BJ (cell line): ENCODE measurements at regions not wholly inside any gene's neighbourhood (a gene's known extent, or its start where the extent isn't known, plus 50 kb on each side); places are given as distances from the start of the nearest gene placed in this dataset.

Experiments used
- CTCF ChIA-PET: fragments of 350-600 bp; formaldehyde crosslinking; extraction: SDS; loops from one replicate; lab custom pipeline; 2021; ENCODE audit warnings: antibody characterized with exemption, inconsistent platforms; lab: Yijun Ruan, JAX
- POLR2A ChIA-PET: fragments of 300-600 bp; sonication (Branson Sonifier 250); formaldehyde crosslinking; extraction: SDS; loops from one replicate; lab custom pipeline; 2021; ENCODE audit warnings: antibody characterized with exemption; lab: Charles Lee
- DNase-seq: peaks from one replicate; pipeline ENCODE4 v3.0.0-alpha.2; 2011; ENCODE audit warnings: low read depth
- H3K27me3 ChIP-seq: 2 replicates; pipeline ENCODE4 v1.6.0; 2011; ENCODE audit warnings: low read length; ENCODE audit not compliant: control insufficient read depth, insufficient read depth
- H3K36me3 ChIP-seq: 2 replicates; pipeline ENCODE4 v1.5.1; 2011; ENCODE audit warnings: low read length; ENCODE audit not compliant: control insufficient read depth, insufficient read depth
- H3K4me3 ChIP-seq: 2 replicates; pipeline ENCODE4 v1.5.1; 2011; ENCODE audit warnings: low read depth, mild to moderate bottlenecking, control low read depth, low read length
- TF ChIP-seq, protein P1 (sequence below): IDR thresholded peaks from 2 replicates; pipeline ENCODE4 v1.5.1; 2011; ENCODE audit warnings: low read depth, mild to moderate bottlenecking, control low read depth, inconsistent platforms, low read length, moderate library complexity; ENCODE audit not compliant: insufficient read depth

DNA sequence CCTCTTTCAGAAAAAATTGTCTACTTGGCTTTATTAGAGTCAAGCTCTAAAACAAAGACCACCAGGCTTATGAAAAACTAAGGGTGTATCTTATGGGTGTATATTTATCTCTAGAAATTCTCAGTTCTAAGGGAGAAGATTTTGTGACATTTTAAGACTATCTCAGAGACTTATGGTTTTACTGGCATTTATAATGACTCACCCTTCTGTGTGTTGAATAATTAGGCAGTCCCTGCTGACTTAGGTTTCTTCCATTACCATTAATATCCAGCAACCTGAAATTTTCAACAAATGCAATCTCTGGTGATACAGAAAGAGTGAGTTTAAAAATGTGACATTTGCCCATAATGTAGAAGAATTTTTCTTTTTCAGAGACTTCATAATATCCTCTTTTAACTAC lies 1015.0 kb upstream of the AGA start:
- ChIA-PET POLR2A (no interaction called here), CTCF (no interaction called here)
- H3K27me3 ChIP-seq, result no peaks in the 10 kb centered on the region
- H3K4me3 ChIP-seq, result no peak overlapping the region
- no peak for DNase-seq
- TF ChIP-seq, protein P1, sequence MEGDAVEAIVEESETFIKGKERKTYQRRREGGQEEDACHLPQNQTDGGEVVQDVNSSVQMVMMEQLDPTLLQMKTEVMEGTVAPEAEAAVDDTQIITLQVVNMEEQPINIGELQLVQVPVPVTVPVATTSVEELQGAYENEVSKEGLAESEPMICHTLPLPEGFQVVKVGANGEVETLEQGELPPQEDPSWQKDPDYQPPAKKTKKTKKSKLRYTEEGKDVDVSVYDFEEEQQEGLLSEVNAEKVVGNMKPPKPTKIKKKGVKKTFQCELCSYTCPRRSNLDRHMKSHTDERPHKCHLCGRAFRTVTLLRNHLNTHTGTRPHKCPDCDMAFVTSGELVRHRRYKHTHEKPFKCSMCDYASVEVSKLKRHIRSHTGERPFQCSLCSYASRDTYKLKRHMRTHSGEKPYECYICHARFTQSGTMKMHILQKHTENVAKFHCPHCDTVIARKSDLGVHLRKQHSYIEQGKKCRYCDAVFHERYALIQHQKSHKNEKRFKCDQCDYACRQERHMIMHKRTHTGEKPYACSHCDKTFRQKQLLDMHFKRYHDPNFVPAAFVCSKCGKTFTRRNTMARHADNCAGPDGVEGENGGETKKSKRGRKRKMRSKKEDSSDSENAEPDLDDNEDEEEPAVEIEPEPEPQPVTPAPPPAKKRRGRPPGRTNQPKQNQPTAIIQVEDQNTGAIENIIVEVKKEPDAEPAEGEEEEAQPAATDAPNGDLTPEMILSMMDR, result no peak
- no peaks in the 10 kb centered on the region for H3K36me3 ChIP-seq

DNA sequence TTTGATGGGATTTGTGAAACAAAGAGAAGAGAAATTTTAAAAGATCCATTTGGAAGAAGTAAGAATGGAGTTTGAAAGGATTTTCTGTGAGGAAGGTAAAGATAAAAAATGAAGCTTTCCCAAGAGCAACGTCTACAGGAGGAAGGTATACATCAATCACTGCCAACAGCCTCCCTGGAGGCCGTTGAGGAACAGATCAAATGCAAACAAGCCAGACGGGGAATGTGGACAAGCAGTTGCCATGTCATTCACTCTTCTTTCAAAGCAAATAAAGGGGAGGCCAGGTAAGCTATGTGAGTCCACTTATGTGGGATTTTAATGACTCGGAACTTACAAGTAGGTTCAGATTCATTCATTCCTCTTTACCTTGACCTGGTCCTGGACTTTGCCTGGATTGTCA lies 1020.5 kb upstream of the AGA start:
- no peaks in the 10 kb centered on the region for H3K36me3 ChIP-seq
- POLR2A ChIA-PET, result no interaction called here
- no peaks in the 10 kb centered on the region for H3K27me3 ChIP-seq
- CTCF ChIA-PET, result no interaction called here
- TF ChIP-seq, protein P1, result no peak
- no peak overlapping the region for H3K4me3 ChIP-seq
- no peak for DNase-seq

DNA sequence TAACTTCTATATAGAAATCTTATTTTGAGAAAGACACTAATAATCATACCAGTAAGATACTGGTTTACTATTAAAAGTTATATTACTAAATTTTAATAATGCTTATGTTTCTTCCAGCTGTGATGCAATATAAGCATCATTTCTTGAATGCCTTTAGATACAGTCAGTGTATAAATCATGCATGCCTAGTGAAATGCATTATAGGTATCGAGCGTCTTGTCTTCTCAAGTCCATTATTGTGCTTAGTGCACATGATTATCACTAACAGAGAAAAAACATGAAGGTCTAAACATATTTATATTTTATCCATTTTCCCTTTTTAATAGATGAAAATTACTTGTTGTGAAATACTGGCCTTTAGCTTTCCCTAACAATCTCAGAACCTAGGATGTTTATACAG lies 1021.5 kb upstream of the AGA start:
- CTCF ChIA-PET, result no interaction called here
- POLR2A ChIA-PET, result no interaction called here
- TF ChIP-seq, protein P1, result no peak
- no peaks in the 10 kb centered on the region for H3K36me3 ChIP-seq
- H3K27me3 ChIP-seq, result no peaks in the 10 kb centered on the region
- no peak overlapping the region for H3K4me3 ChIP-seq
- DNase-seq, result no peak

DNA sequence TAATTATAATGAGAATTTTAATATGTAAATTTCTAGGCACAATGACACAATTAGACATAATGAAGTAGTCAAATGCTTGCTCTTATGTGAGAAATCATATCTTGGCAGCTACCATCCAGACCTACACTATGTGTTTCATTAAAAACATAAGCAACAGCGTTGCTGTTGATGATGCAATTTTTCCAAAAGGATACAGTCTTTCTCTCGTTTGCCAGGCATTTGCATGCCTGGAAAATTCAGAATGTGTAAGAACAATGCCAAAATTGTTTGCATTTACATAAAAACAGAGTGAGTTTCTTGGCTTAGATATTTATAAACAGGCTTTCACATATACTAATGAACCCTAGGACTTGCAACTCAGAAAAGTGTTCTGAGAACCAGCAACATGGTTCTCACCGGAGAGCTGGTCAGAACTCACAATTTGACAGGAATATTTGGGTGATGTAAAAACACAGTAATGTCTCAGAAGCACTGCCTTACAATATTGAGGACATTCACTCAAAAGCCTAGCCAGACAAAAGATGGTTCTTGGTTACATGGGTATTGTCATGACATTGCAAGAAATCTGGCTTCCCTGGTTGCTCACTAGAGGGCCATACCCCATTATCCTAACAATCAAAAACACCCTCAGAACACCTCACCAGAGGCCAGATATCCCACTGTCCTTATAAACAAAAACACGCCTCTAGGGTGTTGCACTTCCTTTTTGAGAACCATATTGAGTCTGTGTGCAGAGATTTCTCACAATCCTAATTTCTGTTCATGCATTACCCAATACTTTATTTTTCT lies 1029.0 kb upstream of the AGA start:
- CTCF ChIA-PET, result no interaction called here
- TF ChIP-seq, protein P1, result no peak
- Histone ChIP-seq H3K27me3 (no peaks in the 10 kb centered on the region), H3K36me3 (no peaks in the 10 kb centered on the region), H3K4me3 (no peak overlapping the region)
- DNase-seq, result no peak
- POLR2A ChIA-PET, result no interaction called here

DNA sequence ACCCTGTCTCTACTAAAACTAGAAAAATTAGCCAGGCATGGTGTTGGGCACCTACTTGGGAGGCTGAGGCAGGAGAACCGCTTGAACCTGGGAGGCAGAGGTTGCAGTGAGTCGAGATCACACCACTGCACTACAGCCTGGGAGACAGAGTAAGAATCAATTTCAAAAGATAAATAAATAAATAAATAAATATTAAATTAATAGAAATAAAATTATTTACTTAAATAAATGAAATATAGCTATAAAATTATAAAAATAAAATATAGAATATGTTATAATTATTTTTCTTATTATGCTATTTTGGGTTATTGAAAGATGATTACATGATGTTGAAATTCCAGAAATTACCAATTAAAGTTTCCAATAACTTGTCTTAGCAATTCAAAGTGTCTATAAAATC lies 1029.8 kb upstream of the AGA start:
- Histone ChIP-seq H3K36me3 (no peaks in the 10 kb centered on the region), H3K4me3 (no peak overlapping the region), H3K27me3 (no peaks in the 10 kb centered on the region)
- CTCF ChIA-PET, result no interaction called here
- no peak for DNase-seq
- TF ChIP-seq, protein P1, result no peak
- POLR2A ChIA-PET, result no interaction called here
